Aorta (tissue), 5 donors: ENCODE measurements at regions not wholly inside any gene's neighbourhood (a gene's known extent, or its start where the extent isn't known, plus 50 kb on each side); places are given as distances from the start of the nearest gene placed in this dataset.

ENCODE experiments used
- ATAC-seq: fragments of 200-7000 bp; cut with Tn5 transposase; one replicate; pipeline ENCODE4 v1.9.1; 2022; ENCODE audit warnings: moderate library complexity; ENCODE audit not compliant: low FRiP score
- DNase-seq, 2 donors: peaks; one replicate each; pipeline ENCODE4 v3.0.0-alpha.2; 2020
- H3K27ac ChIP-seq, 2 donors: one replicate each; pipeline ENCODE4 v1.5.1; 2013; ENCODE audit warnings: low read length in 2 of 2, mild to moderate bottlenecking in 2 of 2, moderate library complexity in 2 of 2, control low read depth in 1 of 2, inconsistent platforms in 1 of 2, low read depth in 1 of 2
- H3K27me3 ChIP-seq, 2 donors: one replicate each; pipeline ENCODE4 v1.6.1; 2013; ENCODE audit warnings: control low read depth in 1 of 2, low read length in 1 of 2, mild to moderate bottlenecking in 1 of 2, moderate library complexity in 1 of 2; ENCODE audit not compliant: insufficient read depth in 2 of 2, control insufficient read depth in 1 of 2
- H3K36me3 ChIP-seq, 2 donors: one replicate each; pipeline ENCODE4 v1.6.1; 2013; ENCODE audit warnings: control low read depth in 1 of 2, low read length in 1 of 2, mild to moderate bottlenecking in 1 of 2; ENCODE audit not compliant: insufficient read depth in 2 of 2, control insufficient read depth in 1 of 2
- H3K4me1 ChIP-seq, 2 donors: one replicate each; pipeline ENCODE4 v1.6.1; 2013; ENCODE audit warnings: low read length in 2 of 2, control low read depth in 1 of 2, mild to moderate bottlenecking in 1 of 2, moderate library complexity in 1 of 2; ENCODE audit not compliant: insufficient read depth in 2 of 2, control insufficient read depth in 1 of 2
- H3K4me3 ChIP-seq, 2 donors: one replicate each; pipeline ENCODE4 v1.5.1; 2013; ENCODE audit warnings: low read length in 2 of 2, control low read depth in 1 of 2, mild to moderate bottlenecking in 1 of 2
- H3K9me3 ChIP-seq: one replicate; pipeline ENCODE4 v1.6.1; 2013; ENCODE audit warnings: mild to moderate bottlenecking, low read length; ENCODE audit not compliant: control insufficient read depth
- WGBS, 2 donors: extraction: QIAGEN DNeasy Blood & Tissue Kit; methylation state at CpG; one replicate each; pipeline ENCODE4 v1.1.7; 2013; 5-methylcytosine and 5-hydroxymethylcytosine counted together
- intact Hi-C, 2 donors: fragments of 100-400 bp; cut with DNase I; formaldehyde crosslinking; loops; one replicate each; pipeline versions ENCODE4 v1.14.2 to v1.15.0; 2022
- donor health status: healthy with polysubstance abuse.
- donor health status: Bipolar disorder and iron deficiency.
- donor health status: DM: no; HTN: no; CAD: no.
- donor health status: DM: no; HTN: no; CAD: no.
- donor health status: DM: yes; HTN: yes; CAD: no.

GRCh38 chr6:121912905-121913304 lies 477.5 kb downstream of the GJA1 start:
- Histone ChIP-seq H3K9me3 (no peaks in the 10 kb centered on the region), H3K4me1 (no peaks in the 10 kb centered on the region), H3K36me3 (no peaks in the 10 kb centered on the region), H3K27me3 (no peaks in the 10 kb centered on the region), H3K27ac (no peak overlapping the region), H3K4me3 (no peak overlapping the region)
- DNase-seq, result no peak
- no peak for ATAC-seq
- 66 to 73% methylated on average over 1 of the region's 1 CpG for WGBS, 2 donors
- intact Hi-C loops, result no loop called here

DNA sequence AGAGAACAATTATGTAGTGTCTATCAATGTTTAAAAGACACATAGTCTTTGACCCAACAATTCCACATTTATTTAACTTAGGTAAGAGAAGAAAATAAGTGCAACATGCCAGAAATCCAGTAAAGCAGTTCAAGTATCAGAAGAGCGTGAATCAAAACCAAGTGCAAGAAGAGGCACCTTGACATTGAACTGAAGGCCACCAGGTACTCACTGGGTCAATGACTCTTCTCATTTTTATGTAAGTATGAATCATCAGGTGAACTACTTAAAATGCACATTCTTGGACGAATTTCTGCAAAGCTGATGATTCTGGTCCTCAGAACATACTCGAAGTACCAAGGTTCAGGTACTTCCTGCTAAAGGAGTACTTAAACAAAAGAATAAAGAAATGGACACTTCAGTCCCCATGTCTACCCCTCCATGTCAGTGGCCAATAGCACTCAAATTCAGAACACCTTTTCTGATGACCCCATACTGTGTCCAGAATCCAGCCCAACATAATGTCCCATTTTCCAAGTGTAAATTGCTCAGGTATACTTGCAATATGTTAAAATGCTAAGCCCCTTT lies 481.9 kb downstream of the GJA1 start:
- H3K36me3 ChIP-seq, result no peaks in the 10 kb centered on the region
- ATAC-seq, result no peak
- intact Hi-C loops, result no loop called here
- H3K4me1 ChIP-seq, result no peaks in the 10 kb centered on the region
- DNase-seq, result no peak
- H3K27me3 ChIP-seq, result no peaks in the 10 kb centered on the region
- H3K9me3 ChIP-seq, result no peaks in the 10 kb centered on the region
- 97% methylated on average over 3 of the region's 3 CpGs for WGBS, 2 donors
- H3K4me3 ChIP-seq, result no peak overlapping the region
- no peak overlapping the region for H3K27ac ChIP-seq

DNA sequence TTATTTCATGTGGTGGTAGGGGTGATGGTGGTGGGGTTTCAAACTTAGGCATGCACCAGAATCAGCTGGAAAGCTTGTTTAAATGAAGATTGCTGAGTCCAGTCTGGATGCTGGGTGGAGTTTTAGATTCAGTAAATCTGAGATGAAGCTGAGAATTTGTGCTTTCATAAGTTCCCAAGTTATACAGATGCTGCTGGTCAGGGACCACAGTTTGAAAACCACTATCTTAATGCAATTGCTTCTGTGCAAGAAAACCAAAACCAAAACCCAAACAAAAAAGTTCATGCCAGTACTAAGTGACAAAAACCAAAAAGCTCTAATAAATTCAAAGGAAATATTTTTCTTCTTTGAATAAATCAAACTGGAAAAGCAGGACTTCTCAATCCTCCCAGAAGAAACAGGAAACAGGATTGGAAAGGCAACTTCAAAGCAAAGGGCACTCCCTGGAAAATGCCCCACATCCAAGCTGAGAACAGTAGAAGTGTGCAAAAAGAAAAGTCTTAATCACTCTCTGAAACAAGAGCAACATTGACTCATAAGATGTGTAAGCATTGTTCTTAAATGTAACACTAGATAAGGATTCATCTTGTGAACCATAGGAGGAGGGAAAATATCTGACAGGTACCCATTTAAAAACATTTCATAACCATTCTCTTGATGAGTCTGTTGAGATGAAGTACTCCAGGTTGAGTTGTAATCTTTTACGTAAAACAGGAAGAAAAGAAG lies 481.5 kb upstream of the HSF2 start:
- ATAC-seq (no peak), DNase-seq (no peak)
- H3K27me3 ChIP-seq, result no peaks in the 10 kb centered on the region
- intact Hi-C loops, result no loop called here
- H3K4me3 ChIP-seq, result no peak overlapping the region
- no peaks in the 10 kb centered on the region for H3K36me3 ChIP-seq
- 90 to 95% methylated on average over 1 of the region's 1 CpG for WGBS, 2 donors
- no peaks in the 10 kb centered on the region for H3K9me3 ChIP-seq
- H3K4me1 ChIP-seq, result no peaks in the 10 kb centered on the region
- H3K27ac ChIP-seq, result no peak overlapping the region

DNA sequence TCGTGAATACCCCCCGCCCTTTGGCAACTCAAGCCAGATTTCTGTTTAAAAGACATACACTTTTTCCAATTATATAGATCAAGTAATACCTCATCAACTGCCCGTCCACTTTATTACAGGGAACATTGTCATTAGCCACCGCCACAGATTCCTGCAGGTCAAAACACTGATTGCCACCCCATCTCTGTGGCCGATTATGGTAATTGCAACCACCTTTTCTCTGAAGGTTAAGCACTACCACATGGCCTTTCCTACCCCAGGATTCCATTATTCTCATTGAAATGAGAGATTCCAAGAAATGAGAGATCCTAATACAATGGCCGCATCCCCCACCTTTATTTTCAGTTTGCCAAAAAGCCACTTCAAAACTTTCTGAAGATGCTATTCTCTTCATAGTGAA lies 478.8 kb upstream of the HSF2 start:
- H3K9me3 ChIP-seq, result no peaks in the 10 kb centered on the region
- no peaks in the 10 kb centered on the region for H3K36me3 ChIP-seq
- DNase-seq (no peak), ATAC-seq (no peak)
- intact Hi-C loops, result no loop called here
- H3K4me3 ChIP-seq, result no peak overlapping the region
- WGBS, 2 donors, result 88 to 89% methylated on average over 6 of the region's 6 CpGs
- no peaks in the 10 kb centered on the region for H3K4me1 ChIP-seq
- no peak overlapping the region for H3K27ac ChIP-seq
- no peaks in the 10 kb centered on the region for H3K27me3 ChIP-seq

DNA sequence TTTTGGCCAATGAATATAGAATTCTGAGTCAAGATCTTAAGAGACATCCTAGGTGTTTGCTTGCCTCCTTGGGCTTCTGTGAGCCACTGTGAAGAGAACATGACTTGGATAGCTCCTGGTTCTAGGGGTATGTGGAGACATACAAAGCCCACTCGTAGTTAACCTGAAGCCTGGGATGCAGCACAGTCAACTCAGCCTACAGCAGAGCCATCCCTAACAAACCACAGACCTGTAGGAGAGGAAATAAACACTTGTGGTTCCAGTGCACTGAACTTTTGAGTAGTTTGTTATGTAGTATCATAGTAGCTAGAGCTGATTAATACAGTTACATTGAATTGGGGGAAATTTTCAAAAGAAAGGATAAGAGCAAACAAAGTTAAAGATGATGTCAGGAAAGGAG lies 474.4 kb upstream of the HSF2 start:
- Histone ChIP-seq H3K9me3 (no peaks in the 10 kb centered on the region), H3K4me1 (no peaks in the 10 kb centered on the region), H3K36me3 (no peaks in the 10 kb centered on the region), H3K27me3 (no peaks in the 10 kb centered on the region), H3K4me3 (no peak overlapping the region), H3K27ac (no peak overlapping the region)
- intact Hi-C loops, result no loop called here
- 83 to 88% methylated on average over 1 of the region's 1 CpG for WGBS, 2 donors
- no peak for DNase-seq
- no peak for ATAC-seq

DNA sequence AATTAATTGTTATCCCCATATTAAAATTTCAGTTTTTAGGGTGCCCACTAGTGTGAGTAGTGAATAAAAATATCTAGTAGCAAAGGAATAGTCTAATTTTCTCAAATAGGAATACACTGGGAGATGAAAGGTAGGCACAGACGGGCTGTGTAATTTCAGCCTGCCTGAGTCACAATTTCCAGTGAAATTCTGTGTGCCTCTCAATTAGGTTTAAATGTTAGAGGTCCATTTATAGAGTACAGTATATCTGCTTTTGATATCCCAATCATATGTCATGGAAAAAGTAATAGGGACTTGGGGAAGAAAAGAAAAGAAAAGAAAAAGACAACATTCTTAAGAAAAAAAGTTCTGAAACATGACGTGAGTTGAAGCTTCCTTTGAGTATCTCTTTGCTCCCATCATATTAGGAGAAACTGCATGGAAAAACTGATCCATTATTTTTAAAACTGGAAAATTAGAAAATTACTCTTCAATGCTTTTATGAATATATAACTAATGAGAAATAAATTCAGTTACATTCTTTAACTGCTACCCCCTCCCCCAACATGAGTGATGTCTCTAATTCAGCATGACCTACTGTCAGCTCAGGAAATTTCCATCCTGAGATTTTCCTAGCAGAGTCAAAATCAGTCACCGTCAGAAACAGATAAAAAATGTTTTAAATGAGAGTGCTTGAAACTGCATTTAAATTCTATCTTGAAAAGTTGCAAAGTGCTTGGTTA lies 473.8 kb upstream of the HSF2 start:
- Histone ChIP-seq H3K27me3 (no peaks in the 10 kb centered on the region), H3K27ac (peak overlapping the region in 1 of 2 donors; percentile 22), H3K4me3 (no peak overlapping the region), H3K9me3 (no peaks in the 10 kb centered on the region), H3K4me1 (no peaks in the 10 kb centered on the region), H3K36me3 (no peaks in the 10 kb centered on the region)
- intact Hi-C loops, result no loop called here
- DNase-seq (no peak), ATAC-seq (no peak)
- WGBS, 2 donors, result 16 to 22% methylated on average over 3 of the region's 3 CpGs

DNA sequence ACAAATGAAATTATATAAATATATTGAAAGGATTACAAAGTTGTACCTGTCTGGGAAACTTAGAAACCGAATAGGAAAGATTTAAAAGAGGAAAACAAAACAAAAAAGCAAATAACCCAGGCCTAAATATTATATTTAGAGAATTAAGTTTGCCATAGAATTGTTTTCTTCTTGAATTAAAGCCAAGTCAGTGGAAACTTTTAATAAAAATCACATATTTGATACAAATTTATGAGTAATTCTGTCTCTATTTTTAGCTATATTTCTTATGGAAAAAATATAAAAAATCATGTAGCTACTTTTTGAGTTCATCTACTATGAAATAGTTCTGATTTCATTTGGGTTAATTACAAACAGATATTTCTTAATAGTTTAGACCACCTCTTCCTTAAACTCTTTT lies 470.2 kb upstream of the HSF2 start:
- Histone ChIP-seq H3K4me3 (no peak overlapping the region), H3K27ac (no peak overlapping the region), H3K36me3 (no peaks in the 10 kb centered on the region), H3K9me3 (no peaks in the 10 kb centered on the region), H3K27me3 (no peaks in the 10 kb centered on the region), H3K4me1 (peaks cover 2% of the 10 kb centered on the region in 2 donors)
- intact Hi-C loops, result no loop called here
- no peak for DNase-seq
- WGBS, 2 donors, result 64 to 74% methylated on average over 1 of the region's 1 CpG
- ATAC-seq, result no peak

- Histone ChIP-seq H3K4me1 (peaks cover 2% of the 10 kb centered on the region in 2 donors), H3K4me3 (no peak overlapping the region), H3K9me3 (no peaks in the 10 kb centered on the region), H3K27me3 (no peaks in the 10 kb centered on the region), H3K36me3 (no peaks in the 10 kb centered on the region), H3K27ac (peak overlapping the region; percentile 59 to 67)
- 42 to 43% methylated on average over 13 of the region's 13 CpGs for WGBS, 2 donors
- ATAC-seq (peak; percentile 72), DNase-seq (peak; percentile 65 to 70)
- intact Hi-C loops, result no loop called here
These were observed 467.1 kb upstream of the HSF2 start for GRCh38 chr6:121932076-121932991.
